Mesendoderm (in vitro differentiated cells): ENCODE measurements at regions not wholly inside any gene's neighbourhood (a gene's known extent, or its start where the extent isn't known, plus 50 kb on each side); places are given as distances from the start of the nearest gene placed in this dataset.

Source experiments
- DNase-seq: peaks from one replicate; pipeline ENCODE4 v3.0.0; 2013
- H2AK5ac ChIP-seq: 2 replicates; pipeline ENCODE4 v1.6.1; 2013; ENCODE audit warnings: low read length, inconsistent platforms
- H2BK120ac ChIP-seq: 2 replicates; pipeline ENCODE4 v1.6.1; 2013; ENCODE audit warnings: low read depth, mild to moderate bottlenecking, low read length, moderate library complexity, mixed read lengths
- H2BK15ac ChIP-seq: replicated peaks from 2 replicates; pipeline ENCODE4 v1.6.1; 2013; ENCODE audit warnings: low read depth, mild to moderate bottlenecking, moderate library complexity
- H2BK5ac ChIP-seq: 2 replicates; pipeline ENCODE4 v1.6.1; 2013; ENCODE audit warnings: low read length, inconsistent platforms
- H3K18ac ChIP-seq: 2 replicates; pipeline ENCODE4 v1.6.1; 2013; ENCODE audit warnings: mild to moderate bottlenecking, low read length, mixed read lengths
- H3K23ac ChIP-seq: one replicate; pipeline ENCODE4 v1.6.1; 2013; ENCODE audit warnings: low read length
- H3K27ac ChIP-seq: 2 replicates; pipeline ENCODE4 v1.5.1; 2013; ENCODE audit warnings: low read depth, mild to moderate bottlenecking, inconsistent platforms, low read length, moderate library complexity
- H3K27me3 ChIP-seq: 2 replicates; pipeline ENCODE4 v1.6.1; 2013; ENCODE audit warnings: low read length, control low read depth, mild to moderate bottlenecking, inconsistent platforms; ENCODE audit not compliant: insufficient read depth, poor library complexity
- H3K36me3 ChIP-seq: 2 replicates; pipeline ENCODE4 v1.6.1; 2013; ENCODE audit warnings: low read length, inconsistent platforms; ENCODE audit not compliant: control insufficient read depth, insufficient read depth
- H3K4ac ChIP-seq: one replicate; pipeline ENCODE4 v1.6.1; 2013; ENCODE audit warnings: low read depth, mild to moderate bottlenecking, low read length, moderate library complexity
- H3K4me1 ChIP-seq: 2 replicates; pipeline ENCODE4 v1.6.1; 2013; ENCODE audit warnings: low read depth, low read length, inconsistent platforms; ENCODE audit not compliant: control insufficient read depth
- H3K4me2 ChIP-seq: 2 replicates; pipeline ENCODE4 v1.6.1; 2013; ENCODE audit warnings: low read length
- H3K4me3 ChIP-seq: 2 replicates; pipeline ENCODE4 v1.5.1; 2013; ENCODE audit warnings: mild to moderate bottlenecking, low read length
- H3K56ac ChIP-seq: one replicate; pipeline ENCODE4 v1.6.1; 2013; ENCODE audit warnings: low read length
- H3K79me1 ChIP-seq: 2 replicates; pipeline ENCODE4 v1.6.1; 2013; ENCODE audit warnings: low read length, inconsistent platforms
- H3K79me2 ChIP-seq: 2 replicates; pipeline ENCODE4 v1.6.1; 2013; ENCODE audit warnings: mild to moderate bottlenecking, low read length; ENCODE audit not compliant: control insufficient read depth, insufficient read depth
- H3K9ac ChIP-seq: 2 replicates; pipeline ENCODE4 v1.6.1; 2013; ENCODE audit warnings: low read length, inconsistent platforms
- H4K5ac ChIP-seq: one replicate; pipeline ENCODE4 v1.6.1; 2013; ENCODE audit warnings: low read length
- H4K8ac ChIP-seq: one replicate; pipeline ENCODE4 v1.6.1; 2013; ENCODE audit warnings: low read depth, mild to moderate bottlenecking, control low read depth, low read length, moderate library complexity
- WGBS: extraction: QIAGEN DNeasy Blood & Tissue Kit; methylation state at CpG from one replicate; pipeline ENCODE4 v1.1.7; 2013; ENCODE audit warnings: low lambda C conversion rate, missing lambda C conversion rate; ENCODE audit not compliant: insufficient coverage; ENCODE audit errors: extremely low coverage; 5-methylcytosine and 5-hydroxymethylcytosine counted together

GRCh38 chr4:128373628-128374027 is 86.0 kb upstream of the PGRMC2 start:
- Histone ChIP-seq H3K4me3 (no peak overlapping the region), H2BK5ac (no peak overlapping the region), H2BK15ac (no peak overlapping the region), H4K8ac (no peak overlapping the region), H3K79me1 (no peaks in the 10 kb centered on the region), H3K4ac (no peak overlapping the region), H3K18ac (no peak overlapping the region), H3K4me2 (no peak overlapping the region), H3K27me3 (no peaks in the 10 kb centered on the region), H2AK5ac (no peak overlapping the region), H2BK120ac (no peak overlapping the region), H3K36me3 (no peaks in the 10 kb centered on the region), H3K4me1 (no peaks in the 10 kb centered on the region), H3K56ac (no peak overlapping the region), H3K27ac (no peak overlapping the region), H3K79me2 (no peaks in the 10 kb centered on the region), H4K5ac (no peak overlapping the region), H3K9ac (no peak overlapping the region), H3K23ac (no peak overlapping the region)
- WGBS: no CpG with 5 or more reads among the region's 2 CpGs
- DNase-seq: no peak

- Histone ChIP-seq H3K36me3 (no peaks in the 10 kb centered on the region), H3K79me1 (no peaks in the 10 kb centered on the region), H3K23ac (no peak overlapping the region), H2AK5ac (no peak overlapping the region), H3K18ac (no peak overlapping the region), H3K4me2 (no peak overlapping the region), H3K4me3 (no peak overlapping the region), H3K4ac (no peak overlapping the region), H3K27ac (no peak overlapping the region), H3K4me1 (no peaks in the 10 kb centered on the region), H2BK15ac (no peak overlapping the region), H3K27me3 (no peaks in the 10 kb centered on the region), H4K5ac (no peak overlapping the region), H3K79me2 (no peaks in the 10 kb centered on the region), H4K8ac (no peak overlapping the region), H3K9ac (no peak overlapping the region), H3K56ac (no peak overlapping the region), H2BK120ac (no peak overlapping the region), H2BK5ac (no peak overlapping the region)
- WGBS: no CpG with 5 or more reads among the region's 2 CpGs
- DNase-seq: no peak
These were observed 84.3 kb upstream of the PGRMC2 start for GRCh38 chr4:128371876-128372275.

DNA sequence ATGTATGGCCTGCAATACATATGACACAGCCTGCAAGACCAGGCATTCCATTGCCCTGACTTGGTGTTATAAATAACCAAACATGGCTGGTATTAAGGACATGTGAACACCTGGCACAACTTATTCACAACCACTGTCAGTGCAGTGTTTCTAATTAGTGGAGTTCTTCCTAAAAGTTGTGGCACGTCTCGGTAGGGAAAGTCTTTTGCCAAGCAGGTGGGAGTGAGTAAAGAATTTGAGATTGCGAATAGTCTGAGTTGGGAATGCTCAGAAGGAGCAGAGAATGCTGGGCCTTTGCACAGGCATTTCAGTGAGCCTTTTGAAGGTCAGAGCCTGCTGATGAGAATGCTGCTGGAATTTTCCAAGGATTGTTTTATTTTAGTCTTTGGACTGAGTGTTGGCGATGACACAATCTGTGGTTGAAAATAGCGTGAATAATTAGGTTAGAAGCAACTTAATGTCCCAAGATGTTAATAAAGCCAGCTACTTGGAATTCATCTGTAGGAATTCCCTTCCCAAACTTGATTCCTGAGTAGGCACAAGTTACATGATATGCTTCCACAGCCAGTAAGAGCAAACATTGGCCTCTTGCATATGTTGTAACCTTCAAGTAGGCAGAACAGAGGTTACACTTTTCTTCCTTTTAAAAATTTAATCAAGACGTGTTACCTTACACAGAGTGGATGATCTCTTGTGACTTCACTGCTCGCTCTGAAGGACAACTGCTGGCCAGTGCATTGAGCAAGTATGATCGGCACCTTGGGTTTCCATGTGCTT is 83.6 kb upstream of the PGRMC2 start:
- no CpG with 5 or more reads among the region's 8 CpGs for WGBS
- Histone ChIP-seq H3K18ac (no peak overlapping the region), H3K79me1 (no peaks in the 10 kb centered on the region), H4K8ac (no peak overlapping the region), H3K36me3 (no peaks in the 10 kb centered on the region), H3K9ac (no peak overlapping the region), H3K4me3 (no peak overlapping the region), H2BK15ac (no peak overlapping the region), H3K56ac (no peak overlapping the region), H2BK120ac (no peak overlapping the region), H2AK5ac (no peak overlapping the region), H3K27me3 (no peaks in the 10 kb centered on the region), H3K4me2 (no peak overlapping the region), H3K4ac (no peak overlapping the region), H3K23ac (no peak overlapping the region), H3K79me2 (no peaks in the 10 kb centered on the region), H2BK5ac (no peak overlapping the region), H3K27ac (no peak overlapping the region), H3K4me1 (no peaks in the 10 kb centered on the region), H4K5ac (no peak overlapping the region)
- DNase-seq: no peak

DNA sequence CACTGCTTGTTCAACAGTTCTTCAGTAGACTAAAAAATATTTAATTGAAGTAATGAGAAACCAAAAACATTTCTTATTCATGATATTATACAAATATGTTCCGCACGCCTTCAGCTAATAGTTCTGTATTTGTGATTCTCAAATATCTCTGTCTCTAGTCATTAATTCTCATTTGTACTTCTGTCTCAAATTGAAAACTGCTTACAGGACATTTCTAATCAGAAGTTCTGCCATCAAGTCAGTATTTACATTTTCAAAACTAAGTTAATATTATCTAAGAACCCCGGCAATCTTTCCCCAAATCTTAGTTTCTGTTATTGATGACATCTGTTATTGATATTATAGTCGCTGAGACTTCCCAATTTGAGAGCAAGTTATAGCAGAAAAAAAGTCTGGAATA is 78.6 kb upstream of the PGRMC2 start:
- no peak overlapping the region for H3K4me3 ChIP-seq
- H3K4me2 ChIP-seq: no peak overlapping the region
- peaks cover 2% of the 10 kb centered on the region for H3K4me1 ChIP-seq
- no peak overlapping the region for H3K9ac ChIP-seq
- H2BK120ac ChIP-seq: no peak overlapping the region
- H3K79me1 ChIP-seq: no peaks in the 10 kb centered on the region
- H4K5ac ChIP-seq: no peak overlapping the region
- no peak overlapping the region for H4K8ac ChIP-seq
- no peaks in the 10 kb centered on the region for H3K79me2 ChIP-seq
- DNase-seq: no peak
- H3K18ac ChIP-seq: no peak overlapping the region
- H2BK5ac ChIP-seq: no peak overlapping the region
- H3K4ac ChIP-seq: no peak overlapping the region
- H3K23ac ChIP-seq: no peak overlapping the region
- no peak overlapping the region for H2BK15ac ChIP-seq
- no peak overlapping the region for H2AK5ac ChIP-seq
- H3K27me3 ChIP-seq: no peaks in the 10 kb centered on the region
- H3K36me3 ChIP-seq: no peaks in the 10 kb centered on the region
- no CpG with 5 or more reads among the region's 4 CpGs for WGBS
- H3K27ac ChIP-seq: no peak overlapping the region
- H3K56ac ChIP-seq: no peak overlapping the region

DNA sequence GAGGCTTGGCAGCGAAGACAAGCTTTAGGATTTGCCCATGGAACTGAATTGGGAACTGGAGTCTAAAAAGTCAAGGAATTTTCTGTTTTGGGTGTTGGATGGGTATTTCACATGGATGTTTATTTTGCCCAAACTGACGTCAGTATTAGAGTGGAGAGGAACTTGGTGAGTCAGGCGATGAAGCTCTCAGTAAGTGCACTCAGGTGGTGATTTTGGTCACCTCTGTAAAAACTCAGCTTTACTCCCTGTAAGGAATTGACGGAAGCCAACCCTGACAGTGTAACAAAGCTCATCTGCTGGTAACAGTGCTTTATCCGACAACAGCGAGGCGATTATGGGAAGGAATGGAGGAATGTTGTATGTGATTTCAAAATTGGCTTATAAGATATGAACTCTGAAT is 77.0 kb upstream of the PGRMC2 start:
- no peak overlapping the region for H3K4ac ChIP-seq

GRCh38 chr4:128363966-128364365 is 76.4 kb upstream of the PGRMC2 start:
- Histone ChIP-seq H3K56ac (no peak overlapping the region), H3K4me3 (no peak overlapping the region)
- no CpG with 5 or more reads among the region's 6 CpGs for WGBS

More for the DNA sequence above, 77.0 kb upstream of the PGRMC2 start:
- H3K36me3 ChIP-seq: no peaks in the 10 kb centered on the region
- H3K23ac ChIP-seq: no peak overlapping the region
- H2AK5ac ChIP-seq: no peak overlapping the region
- no peak overlapping the region for H4K5ac ChIP-seq
- no peak overlapping the region for H3K18ac ChIP-seq
- no peak overlapping the region for H2BK15ac ChIP-seq
- H2BK120ac ChIP-seq: no peak overlapping the region
- no peak overlapping the region for H3K56ac ChIP-seq
- H3K4me2 ChIP-seq: no peak overlapping the region
- H3K79me1 ChIP-seq: no peaks in the 10 kb centered on the region
- DNase-seq: no peak
- H3K4me3 ChIP-seq: no peak overlapping the region
- no peak overlapping the region for H3K9ac ChIP-seq
- no CpG with 5 or more reads among the region's 7 CpGs for WGBS
- H3K79me2 ChIP-seq: no peaks in the 10 kb centered on the region
- H3K27me3 ChIP-seq: no peaks in the 10 kb centered on the region
- no peak overlapping the region for H2BK5ac ChIP-seq
- H3K4me1 ChIP-seq: peaks cover 2% of the 10 kb centered on the region
- no peak overlapping the region for H3K27ac ChIP-seq
- H4K8ac ChIP-seq: no peak overlapping the region

More at GRCh38 chr4:128363966-128364365, 76.4 kb upstream of the PGRMC2 start:
- Histone ChIP-seq H2BK15ac (no peak overlapping the region), H3K27ac (no peak overlapping the region), H3K79me2 (no peaks in the 10 kb centered on the region), H2BK120ac (no peak overlapping the region), H2AK5ac (no peak overlapping the region), H2BK5ac (no peak overlapping the region), H4K5ac (no peak overlapping the region), H3K36me3 (no peaks in the 10 kb centered on the region), H4K8ac (no peak overlapping the region), H3K18ac (no peak overlapping the region), H3K4ac (no peak overlapping the region), H3K79me1 (no peaks in the 10 kb centered on the region), H3K9ac (no peak overlapping the region), H3K4me2 (no peak overlapping the region), H3K4me1 (peaks cover 2% of the 10 kb centered on the region), H3K23ac (no peak overlapping the region), H3K27me3 (no peaks in the 10 kb centered on the region)
- DNase-seq: no peak
